B cell (primary cell): ENCODE measurements at regions not wholly inside any gene's neighbourhood (a gene's known extent, or its start where the extent isn't known, plus 50 kb on each side); places are given as distances from the start of the nearest gene placed in this dataset.

Experiments used
- ATAC-seq: fragments of 200-7000 bp; cut with Tn5 transposase; one replicate; pipeline ENCODE4 v1.10.0; 2021; ENCODE audit warnings: low read depth, mild to moderate bottlenecking, moderate number of reproducible peaks, moderate library complexity
- CTCF ChIA-PET: fragments of 350-600 bp; sonication (Branson Sonifier 250); formaldehyde crosslinking; loops from one replicate; lab custom pipeline; 2021; ENCODE audit warnings: antibody characterized with exemption, inconsistent platforms; lab: Charles Lee
- POLR2A ChIA-PET: fragments of 350-600 bp; sonication (Branson Sonifier 250); formaldehyde crosslinking; loops from one replicate; lab custom pipeline; 2021; ENCODE audit warnings: antibody characterized with exemption; lab: Charles Lee
- DNase-seq: peaks from one replicate; pipeline ENCODE4 v3.0.0; 2013
- H2AFZ ChIP-seq: 2 replicates; pipeline ENCODE4 v1.6.1; 2012; ENCODE audit warnings: mild to moderate bottlenecking, low read depth, low read length; ENCODE audit not compliant: insufficient read depth, poor library complexity, severe bottlenecking
- H3K27ac ChIP-seq, 2 donors: 1 replicate in 1 of 2; 2 replicates in 1 of 2; pipeline ENCODE4 v1.5.1; 2012 to 2013; ENCODE audit warnings: low read length in 2 of 2, mild to moderate bottlenecking in 2 of 2, moderate library complexity in 1 of 2
- H3K27me3 ChIP-seq, 4 experiments: fragments of 200-600 bp in 1 of 4; sonication (generic) in 1 of 4; replicated peaks in 1 of 4; 1 replicate in 2 of 4; 2 replicates in 2 of 4; pipeline versions ENCODE4 v1.6.1 to v1.7.0; 2013 to 2016; ENCODE audit warnings: low read length in 3 of 4, mild to moderate bottlenecking in 2 of 4, mixed read lengths in 1 of 4, moderate library complexity in 1 of 4; ENCODE audit not compliant: insufficient read depth in 4 of 4, control insufficient read depth in 3 of 4; ENCODE audit errors: control extremely low read depth in 1 of 4
- H3K36me3 ChIP-seq, 2 experiments: replicated peaks in 1 of 2; 1 replicate in 1 of 2; 2 replicates in 1 of 2; pipeline versions ENCODE4 v1.6.1 to v1.7.1; 2013; ENCODE audit warnings: low read length in 1 of 2; ENCODE audit not compliant: insufficient read depth in 2 of 2, control insufficient read depth in 1 of 2; ENCODE audit errors: control extremely low read depth in 1 of 2, extremely low read depth in 1 of 2
- H3K4me1 ChIP-seq, 2 donors: fragments of 200-600 bp in 1 of 2; sonication (generic) in 1 of 2; 1 replicate in 1 of 2; 2 replicates in 1 of 2; pipeline versions ENCODE4 v1.5.1 to v1.6.1; 2013 to 2017; ENCODE audit warnings: low read length in 2 of 2; ENCODE audit not compliant: control insufficient read depth in 2 of 2, insufficient read depth in 2 of 2
- H3K4me2 ChIP-seq: replicated peaks from 2 replicates; pipeline ENCODE3; 2012; ENCODE audit warnings: mild to moderate bottlenecking, low read depth, low read length; ENCODE audit not compliant: poor library complexity, severe bottlenecking
- H3K4me3 ChIP-seq, 5 experiments: fragments of 200-600 bp in 1 of 5; sonication (generic) in 1 of 5; 1 replicate in 3 of 5; 2 replicates in 2 of 5; pipeline versions ENCODE4 v1.5.1 to v1.7.0; 2011 to 2016; ENCODE audit warnings: low read length in 4 of 5, mild to moderate bottlenecking in 4 of 5, low read depth in 2 of 5, control low read depth in 1 of 5, moderate library complexity in 1 of 5; ENCODE audit not compliant: insufficient read depth in 1 of 5; ENCODE audit errors: control extremely low read depth in 1 of 5, extremely low read depth in 1 of 5
- H3K79me2 ChIP-seq: fragments of 200-600 bp; sonication (generic); one replicate; pipeline ENCODE4 v1.6.0; 2016; ENCODE audit warnings: low read length; ENCODE audit not compliant: control insufficient read depth, insufficient read depth
- H3K9ac ChIP-seq: fragments of 200-600 bp; sonication (generic); 2 replicates; pipeline ENCODE4 v1.6.1; 2017; ENCODE audit warnings: mild to moderate bottlenecking, low read length, moderate library complexity
- H3K9me3 ChIP-seq, 3 donors: one replicate each; pipeline versions ENCODE4 v1.6.1 to v1.7.1; 2013; ENCODE audit warnings: low read length in 2 of 3; ENCODE audit not compliant: control insufficient read depth in 2 of 3, insufficient read depth in 1 of 3; ENCODE audit errors: control extremely low read depth in 1 of 3
- H4K20me1 ChIP-seq: 2 replicates; pipeline ENCODE4 v1.6.0; 2012; ENCODE audit warnings: mild to moderate bottlenecking, low read length; ENCODE audit not compliant: insufficient read depth, control insufficient read depth, poor library complexity, severe bottlenecking
- H3K27ac Mint-ChIP-seq: one replicate; pipeline ENCODE4 v1.8.0; 2021; ENCODE audit warnings: mixed read lengths
- H3K27me3 Mint-ChIP-seq: one replicate; pipeline ENCODE4 v1.8.0; 2021; ENCODE audit warnings: mixed read lengths
- H3K4me1 Mint-ChIP-seq: one replicate; pipeline ENCODE4 v1.8.0; 2021; ENCODE audit warnings: mixed read lengths
- H3K4me3 Mint-ChIP-seq: one replicate; pipeline ENCODE4 v1.8.0; 2021; ENCODE audit warnings: mixed read lengths
- H3K9me3 Mint-ChIP-seq: one replicate; pipeline ENCODE4 v1.8.0; 2022; ENCODE audit warnings: mixed read lengths; ENCODE audit not compliant: insufficient read depth
- EZH2 ChIP-seq: IDR thresholded peaks from 2 replicates; pipeline ENCODE4 v1.6.1; 2012; ENCODE audit warnings: borderline replicate concordance, low read depth, mild to moderate bottlenecking, moderate library complexity, low read length; ENCODE audit not compliant: insufficient read depth, poor library complexity, severe bottlenecking
- WGBS: methylation state at CpG from one replicate; pipeline ENCODE4 v1.1.5; 2013; ENCODE audit warnings: missing lambda C conversion rate; ENCODE audit not compliant: insufficient coverage; 5-methylcytosine and 5-hydroxymethylcytosine counted together
- intact Hi-C: fragments of 100-400 bp; cut with micrococcal nuclease; formaldehyde crosslinking; loops from one replicate; pipeline ENCODE4 v1.10.0; 2022
- TF ChIP-seq, protein P1 (sequence below): fragments of 200-600 bp; IDR thresholded peaks from one replicate; pipeline ENCODE4 v1.8.0; 2022; ENCODE audit warnings: antibody characterized with exemption, mild to moderate bottlenecking

DNA sequence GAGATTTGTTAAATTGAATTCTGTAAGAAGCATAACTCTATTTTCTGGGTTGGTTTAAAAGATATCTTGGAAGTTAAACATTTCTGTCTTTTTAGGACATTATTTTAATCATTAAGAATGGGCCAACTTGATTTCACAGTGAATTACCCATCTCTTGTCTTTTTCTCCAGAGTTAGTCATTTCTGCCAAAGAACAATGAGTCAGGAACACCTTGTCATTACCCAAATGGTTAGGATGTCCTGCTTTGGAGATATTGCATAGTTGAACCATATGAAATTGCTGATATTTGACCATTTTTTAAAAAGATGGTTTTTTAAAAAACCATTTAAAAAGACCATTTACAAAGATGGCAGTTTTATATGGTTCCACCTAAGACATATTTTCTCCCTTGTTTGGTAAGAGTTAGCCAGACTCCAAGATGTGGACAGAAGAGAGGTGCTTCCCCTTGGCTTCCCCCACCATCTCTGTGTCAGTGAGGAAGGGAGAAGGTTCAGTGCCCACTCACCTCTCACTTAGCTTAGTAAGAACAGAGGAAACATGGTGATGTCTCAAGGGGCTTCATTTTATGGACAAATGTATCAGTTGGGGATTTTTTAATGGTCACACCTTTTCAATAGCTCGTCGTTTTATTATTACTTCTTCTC is 103.0 kb downstream of the PCSK1 start:
- TF ChIP-seq, protein P1, sequence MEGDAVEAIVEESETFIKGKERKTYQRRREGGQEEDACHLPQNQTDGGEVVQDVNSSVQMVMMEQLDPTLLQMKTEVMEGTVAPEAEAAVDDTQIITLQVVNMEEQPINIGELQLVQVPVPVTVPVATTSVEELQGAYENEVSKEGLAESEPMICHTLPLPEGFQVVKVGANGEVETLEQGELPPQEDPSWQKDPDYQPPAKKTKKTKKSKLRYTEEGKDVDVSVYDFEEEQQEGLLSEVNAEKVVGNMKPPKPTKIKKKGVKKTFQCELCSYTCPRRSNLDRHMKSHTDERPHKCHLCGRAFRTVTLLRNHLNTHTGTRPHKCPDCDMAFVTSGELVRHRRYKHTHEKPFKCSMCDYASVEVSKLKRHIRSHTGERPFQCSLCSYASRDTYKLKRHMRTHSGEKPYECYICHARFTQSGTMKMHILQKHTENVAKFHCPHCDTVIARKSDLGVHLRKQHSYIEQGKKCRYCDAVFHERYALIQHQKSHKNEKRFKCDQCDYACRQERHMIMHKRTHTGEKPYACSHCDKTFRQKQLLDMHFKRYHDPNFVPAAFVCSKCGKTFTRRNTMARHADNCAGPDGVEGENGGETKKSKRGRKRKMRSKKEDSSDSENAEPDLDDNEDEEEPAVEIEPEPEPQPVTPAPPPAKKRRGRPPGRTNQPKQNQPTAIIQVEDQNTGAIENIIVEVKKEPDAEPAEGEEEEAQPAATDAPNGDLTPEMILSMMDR = no peak
- no peak for TF ChIP-seq EZH2
- Mint-ChIP-seq H3K27me3 (peaks cover 22% of the 10 kb centered on the region), H3K9me3 (no peaks in the 10 kb centered on the region), H3K4me3 (no peak overlapping the region), H3K27ac (no peak overlapping the region), H3K4me1 (no peaks in the 10 kb centered on the region)
- ATAC-seq (no peak), DNase-seq (no peak)
- H3K36me3 ChIP-seq = no peaks in the 10 kb centered on the region
- POLR2A ChIA-PET = no interaction called here
- H3K9ac ChIP-seq = no peak overlapping the region
- CTCF ChIA-PET = no interaction called here
- no peak overlapping the region for H3K27ac ChIP-seq
- H3K4me2 ChIP-seq = no peak overlapping the region
- H3K27me3 ChIP-seq = no peaks in the 10 kb centered on the region
- H3K79me2 ChIP-seq = no peaks in the 10 kb centered on the region
- H3K4me3 ChIP-seq = no peak overlapping the region
- no peaks in the 10 kb centered on the region for H3K4me1 ChIP-seq
- no peaks in the 10 kb centered on the region for H4K20me1 ChIP-seq
- intact Hi-C loops = no loop called here
- no peaks in the 10 kb centered on the region for H3K9me3 ChIP-seq
- no peak overlapping the region for H2AFZ ChIP-seq
- no CpG with 5 or more reads among the region's 2 CpGs for WGBS

DNA sequence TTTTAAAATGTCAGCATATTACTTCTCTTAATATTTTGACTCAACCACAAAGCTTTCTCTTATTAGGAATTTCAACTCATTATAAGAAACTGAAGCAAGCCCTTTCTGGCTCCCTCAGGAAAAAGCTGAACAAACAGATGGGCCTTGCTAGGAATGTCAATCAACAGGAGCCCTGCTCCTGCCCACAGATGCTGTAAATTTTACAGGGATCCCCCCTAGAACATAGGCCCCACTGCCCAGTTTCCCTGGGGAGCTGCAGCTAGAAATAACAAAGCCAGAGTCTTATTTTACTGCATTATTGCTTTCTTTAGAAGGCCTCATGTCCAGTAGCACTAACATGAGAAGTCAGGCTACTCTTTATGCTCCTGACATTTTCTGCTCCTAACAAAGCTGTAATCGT is 103.8 kb downstream of the PCSK1 start:
- Histone ChIP-seq H3K27ac (no peak overlapping the region), H3K4me1 (no peaks in the 10 kb centered on the region), H3K79me2 (no peaks in the 10 kb centered on the region), H3K4me3 (no peak overlapping the region), H4K20me1 (no peaks in the 10 kb centered on the region), H3K9me3 (no peaks in the 10 kb centered on the region), H2AFZ (no peak overlapping the region), H3K9ac (no peak overlapping the region), H3K4me2 (no peak overlapping the region), H3K36me3 (no peaks in the 10 kb centered on the region), H3K27me3 (peaks cover 0 to 2% (median 0%) of the 10 kb centered on the region in 4 experiments)
- POLR2A ChIA-PET = no interaction called here
- WGBS = 100% methylated on average over 1 of the region's 1 CpG
- no peak for TF ChIP-seq EZH2
- TF ChIP-seq, protein P1 = no peak
- H3K4me1 Mint-ChIP-seq = no peaks in the 10 kb centered on the region
- H3K4me3 Mint-ChIP-seq = no peak overlapping the region
- DNase-seq = no peak
- CTCF ChIA-PET = interaction anchor here (0.8 kb wide), 1 partner anchor 470 kb away, joined by 3 read pairs; no protein-coding TSS in a partner anchor
- H3K27me3 Mint-ChIP-seq = peaks cover 24% of the 10 kb centered on the region
- H3K9me3 Mint-ChIP-seq = no peaks in the 10 kb centered on the region
- intact Hi-C loops = no loop called here
- ATAC-seq = no peak
- no peak overlapping the region for H3K27ac Mint-ChIP-seq
